ENCODE measurements at regions not wholly inside any gene's neighbourhood (a gene's known extent, or its start where the extent isn't known, plus 50 kb on each side); places are given as distances from the start of the nearest gene placed in this dataset.

- TF ChIP-seq CTCF (IDR thresholded peaks at IDR 0.05), result no peak
- Mint-ChIP-seq H3K4me3 (ENCODE audit: unreplicated experiment) (no peak overlapping the region), H3K36me3 (ENCODE audit: low read depth) (no peaks in the 10 kb centered on the region), H3K4me1 (ENCODE audit: low read depth) (no peaks in the 10 kb centered on the region), H3K27me3 (ENCODE audit: low read depth) (no peaks in the 10 kb centered on the region), H3K9me3 (ENCODE audit: low read depth) (peaks cover 13% of the 10 kb centered on the region), H3K27ac (ENCODE audit: unreplicated experiment) (no peak overlapping the region)
- no peak for DNase-seq (ENCODE audit: low spot score)
Measured at GRCh38 chr20:22074635-22075034, 369.2 kb downstream of the PAX1 start.

- H3K4me1 Mint-ChIP-seq (ENCODE audit: low read depth), result no peaks in the 10 kb centered on the region
- H3K27ac Mint-ChIP-seq (ENCODE audit: unreplicated experiment), result no peak overlapping the region
- H3K27me3 Mint-ChIP-seq (ENCODE audit: low read depth), result no peaks in the 10 kb centered on the region
- TF ChIP-seq CTCF (IDR thresholded peaks at IDR 0.05), result no peak
- H3K4me3 Mint-ChIP-seq (ENCODE audit: unreplicated experiment), result no peak overlapping the region
- H3K36me3 Mint-ChIP-seq (ENCODE audit: low read depth), result no peaks in the 10 kb centered on the region
- peaks cover 25% of the 10 kb centered on the region for H3K9me3 Mint-ChIP-seq (ENCODE audit: low read depth)
- DNase-seq (ENCODE audit: low spot score), result no peak
Measured at GRCh38 chr20:22071841-22072240, 366.4 kb downstream of the PAX1 start.

GRCh38 chr20:22070610-22071058, 365.2 kb downstream of the PAX1 start:
- Mint-ChIP-seq H3K9me3 (ENCODE audit: low read depth) (peaks cover 31% of the 10 kb centered on the region), H3K36me3 (ENCODE audit: low read depth) (no peaks in the 10 kb centered on the region), H3K4me1 (ENCODE audit: low read depth) (no peaks in the 10 kb centered on the region), H3K27ac (ENCODE audit: unreplicated experiment) (no peak overlapping the region), H3K27me3 (ENCODE audit: low read depth) (no peaks in the 10 kb centered on the region), H3K4me3 (ENCODE audit: unreplicated experiment) (no peak overlapping the region)
- no peak for TF ChIP-seq CTCF (IDR thresholded peaks at IDR 0.05)
- no peak for DNase-seq (ENCODE audit: low spot score)

GRCh38 chr20:22063753-22064152, 358.3 kb downstream of the PAX1 start:
- Mint-ChIP-seq H3K4me3 (ENCODE audit: unreplicated experiment) (no peak overlapping the region), H3K27me3 (ENCODE audit: low read depth) (no peaks in the 10 kb centered on the region), H3K27ac (ENCODE audit: unreplicated experiment) (no peak overlapping the region), H3K4me1 (ENCODE audit: low read depth) (no peaks in the 10 kb centered on the region), H3K36me3 (ENCODE audit: low read depth) (no peaks in the 10 kb centered on the region), H3K9me3 (ENCODE audit: low read depth) (peaks cover 40% of the 10 kb centered on the region)
- TF ChIP-seq CTCF (IDR thresholded peaks at IDR 0.05), result no peak
- no peak for DNase-seq (ENCODE audit: low spot score)

- no peak overlapping the region for H3K4me3 Mint-ChIP-seq (ENCODE audit: unreplicated experiment)
- H3K36me3 Mint-ChIP-seq (ENCODE audit: low read depth), result no peaks in the 10 kb centered on the region
- no peak for TF ChIP-seq CTCF (IDR thresholded peaks at IDR 0.05)
- no peaks in the 10 kb centered on the region for H3K27me3 Mint-ChIP-seq (ENCODE audit: low read depth)
- peaks cover 35% of the 10 kb centered on the region for H3K9me3 Mint-ChIP-seq (ENCODE audit: low read depth)
- no peak overlapping the region for H3K27ac Mint-ChIP-seq (ENCODE audit: unreplicated experiment)
- H3K4me1 Mint-ChIP-seq (ENCODE audit: low read depth), result no peaks in the 10 kb centered on the region
- no peak for DNase-seq (ENCODE audit: low spot score)
Measured at GRCh38 chr20:22062874-22063273, 357.4 kb downstream of the PAX1 start.
